HEK293 (cell line): ENCODE measurements at regions not wholly inside any gene's neighbourhood (a gene's known extent, or its start where the extent isn't known, plus 50 kb on each side); places are given as distances from the start of the nearest gene placed in this dataset.

ENCODE experiments used
- CTCF ChIP-seq: fragments of 450-650 bp; formaldehyde crosslinking; IDR thresholded peaks from 2 replicates; pipeline ENCODE4 v1.5.1; 2016; ENCODE audit warnings: missing biosample characterization, missing genetic modification characterization
- ZBTB1 ChIP-seq: fragments of 450-650 bp; formaldehyde crosslinking; IDR thresholded peaks from 2 replicates; pipeline ENCODE4 v1.5.1; 2016; ENCODE audit warnings: missing biosample characterization, missing genetic modification characterization
- ZNF169 ChIP-seq: fragments of 450-650 bp; formaldehyde crosslinking; IDR thresholded peaks from 2 replicates; pipeline ENCODE4 v1.5.1; 2016; ENCODE audit warnings: missing biosample characterization, missing genetic modification characterization
- ZNF175 ChIP-seq: fragments of 450-650 bp; formaldehyde crosslinking; IDR thresholded peaks from 2 replicates; pipeline ENCODE4 v1.5.1; 2016; ENCODE audit warnings: missing biosample characterization, missing genetic modification characterization
- ZNF416 ChIP-seq: fragments of 450-650 bp; formaldehyde crosslinking; IDR thresholded peaks from 2 replicates; pipeline ENCODE4 v1.5.1; 2016; ENCODE audit warnings: missing biosample characterization, missing genetic modification characterization
- ZNF423 ChIP-seq: fragments of 450-650 bp; formaldehyde crosslinking; IDR thresholded peaks from 2 replicates; pipeline ENCODE4 v1.5.1; 2016; ENCODE audit warnings: missing biosample characterization, missing genetic modification characterization
- ZNF660 ChIP-seq: fragments of 450-650 bp; IDR thresholded peaks from 2 replicates; pipeline ENCODE4 v1.5.1; 2018; ENCODE audit warnings: missing biosample characterization, mild to moderate bottlenecking, missing genetic modification characterization

- TF ChIP-seq CTCF (tag by site-specific recombination) (no peak), ZBTB1 (no peak), ZNF660 (no peak), ZNF416 (tag by site-specific recombination) (no peak), ZNF175 (no peak), ZNF169 (tag by site-specific recombination) (no peak), ZNF423 (tag by site-specific recombination) (no peak)
Observed at GRCh38 chr15:62624547-62625378, 417.8 kb upstream of the TPM1 start.
